HG02623 (cell line): ENCODE measurements at regions not wholly inside any gene's neighbourhood (a gene's known extent, or its start where the extent isn't known, plus 50 kb on each side); places are given as distances from the start of the nearest gene placed in this dataset.

Experiments
- ATAC-seq: cut with Tn5 transposase; IDR thresholded peaks from one replicate; pipeline ENCODE4 v1.9.1; 2021; ENCODE audit warnings: moderate library complexity; ENCODE audit not compliant: unreplicated experiment

- ATAC-seq = no peak
Observed at GRCh38 chr6:9499709-9500108, 915.2 kb downstream of the TFAP2A start.

- no peak for ATAC-seq
Observed at GRCh38 chr6:9496837-9497236, 918.0 kb downstream of the TFAP2A start.

- ATAC-seq = no peak
Observed at GRCh38 chr6:9494864-9495263, 920.0 kb downstream of the TFAP2A start.

- no peak for ATAC-seq
Observed at GRCh38 chr6:9492790-9493189, 922.1 kb downstream of the TFAP2A start.

- ATAC-seq = no peak
Observed at GRCh38 chr6:9487128-9487527, 927.7 kb downstream of the TFAP2A start.

GRCh38 chr6:9485992-9486391 lies 928.9 kb downstream of the TFAP2A start:
- no peak for ATAC-seq

GRCh38 chr6:9484686-9485085 lies 930.2 kb downstream of the TFAP2A start:
- ATAC-seq = no peak

GRCh38 chr6:9484091-9484490 lies 930.8 kb downstream of the TFAP2A start:
- ATAC-seq = no peak

- no peak for ATAC-seq
Observed at GRCh38 chr6:9482030-9482738, 932.7 kb downstream of the TFAP2A start.

GRCh38 chr6:9481292-9482029 lies 933.4 kb downstream of the TFAP2A start:
- no peak for ATAC-seq

GRCh38 chr6:9468277-9468676 lies 946.6 kb downstream of the TFAP2A start:
- no peak for ATAC-seq

- ATAC-seq = no peak
Observed at GRCh38 chr6:9467741-9468140, 947.1 kb downstream of the TFAP2A start.

- ATAC-seq = no peak
Observed at GRCh38 chr6:9464583-9464982, 950.3 kb downstream of the TFAP2A start.

- ATAC-seq = no peak
Observed at GRCh38 chr6:9463311-9463710, 951.6 kb downstream of the TFAP2A start.

- no peak for ATAC-seq
Observed at GRCh38 chr6:9461188-9461587, 953.7 kb downstream of the TFAP2A start.

GRCh38 chr6:9458424-9458823 lies 956.5 kb downstream of the TFAP2A start:
- no peak for ATAC-seq

GRCh38 chr6:9455864-9456658 lies 958.8 kb downstream of the TFAP2A start:
- ATAC-seq = no peak

GRCh38 chr6:9439621-9440330 lies 975.1 kb downstream of the TFAP2A start:
- no peak for ATAC-seq

- no peak for ATAC-seq
Observed at GRCh38 chr6:9437836-9438235, 977.0 kb downstream of the TFAP2A start.

GRCh38 chr6:9435281-9435680 lies 979.6 kb downstream of the TFAP2A start:
- ATAC-seq = no peak

GRCh38 chr6:9431945-9432344 lies 982.9 kb downstream of the TFAP2A start:
- ATAC-seq = no peak
